PC-9 (cell line): ENCODE measurements at regions not wholly inside any gene's neighbourhood (a gene's known extent, or its start where the extent isn't known, plus 50 kb on each side); places are given as distances from the start of the nearest gene placed in this dataset.

Experiments
- EZH2 ChIP-seq: fragments of 200-600 bp; sonication (generic); IDR thresholded peaks from 2 replicates; pipeline ENCODE4 v1.8.0; 2017; ENCODE audit warnings: antibody characterized with exemption, low read depth
- TF ChIP-seq, protein P1 (sequence below): fragments of 200-600 bp; sonication (generic); conservative IDR thresholded peaks from 2 replicates; pipeline ENCODE4 v1.6.1; 2017; ENCODE audit warnings: mixed run types, antibody characterized with exemption, mild to moderate bottlenecking, moderate library complexity

- TF ChIP-seq EZH2 = no peak
- TF ChIP-seq, protein P1, sequence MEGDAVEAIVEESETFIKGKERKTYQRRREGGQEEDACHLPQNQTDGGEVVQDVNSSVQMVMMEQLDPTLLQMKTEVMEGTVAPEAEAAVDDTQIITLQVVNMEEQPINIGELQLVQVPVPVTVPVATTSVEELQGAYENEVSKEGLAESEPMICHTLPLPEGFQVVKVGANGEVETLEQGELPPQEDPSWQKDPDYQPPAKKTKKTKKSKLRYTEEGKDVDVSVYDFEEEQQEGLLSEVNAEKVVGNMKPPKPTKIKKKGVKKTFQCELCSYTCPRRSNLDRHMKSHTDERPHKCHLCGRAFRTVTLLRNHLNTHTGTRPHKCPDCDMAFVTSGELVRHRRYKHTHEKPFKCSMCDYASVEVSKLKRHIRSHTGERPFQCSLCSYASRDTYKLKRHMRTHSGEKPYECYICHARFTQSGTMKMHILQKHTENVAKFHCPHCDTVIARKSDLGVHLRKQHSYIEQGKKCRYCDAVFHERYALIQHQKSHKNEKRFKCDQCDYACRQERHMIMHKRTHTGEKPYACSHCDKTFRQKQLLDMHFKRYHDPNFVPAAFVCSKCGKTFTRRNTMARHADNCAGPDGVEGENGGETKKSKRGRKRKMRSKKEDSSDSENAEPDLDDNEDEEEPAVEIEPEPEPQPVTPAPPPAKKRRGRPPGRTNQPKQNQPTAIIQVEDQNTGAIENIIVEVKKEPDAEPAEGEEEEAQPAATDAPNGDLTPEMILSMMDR = no peak
Measured at GRCh38 chr7:32660936-32661335, 165.6 kb downstream of the AVL9 start.
